B cell (primary cell): ENCODE measurements at regions not wholly inside any gene's neighbourhood (a gene's known extent, or its start where the extent isn't known, plus 50 kb on each side); places are given as distances from the start of the nearest gene placed in this dataset.

Experiments used
- ATAC-seq: fragments of 200-7000 bp; cut with Tn5 transposase; one replicate; pipeline ENCODE4 v1.10.0; 2021; ENCODE audit warnings: low read depth, mild to moderate bottlenecking, moderate number of reproducible peaks, moderate library complexity
- CTCF ChIA-PET: fragments of 350-600 bp; sonication (Branson Sonifier 250); formaldehyde crosslinking; loops from one replicate; lab custom pipeline; 2021; ENCODE audit warnings: antibody characterized with exemption, inconsistent platforms; lab: Charles Lee
- POLR2A ChIA-PET: fragments of 350-600 bp; sonication (Branson Sonifier 250); formaldehyde crosslinking; loops from one replicate; lab custom pipeline; 2021; ENCODE audit warnings: antibody characterized with exemption; lab: Charles Lee
- DNase-seq: peaks from one replicate; pipeline ENCODE4 v3.0.0; 2013
- H2AFZ ChIP-seq: 2 replicates; pipeline ENCODE4 v1.6.1; 2012; ENCODE audit warnings: mild to moderate bottlenecking, low read depth, low read length; ENCODE audit not compliant: insufficient read depth, poor library complexity, severe bottlenecking
- H3K27ac ChIP-seq, 2 donors: 1 replicate in 1 of 2; 2 replicates in 1 of 2; pipeline ENCODE4 v1.5.1; 2012 to 2013; ENCODE audit warnings: low read length in 2 of 2, mild to moderate bottlenecking in 2 of 2, moderate library complexity in 1 of 2
- H3K27me3 ChIP-seq, 4 experiments: fragments of 200-600 bp in 1 of 4; sonication (generic) in 1 of 4; replicated peaks in 1 of 4; 1 replicate in 2 of 4; 2 replicates in 2 of 4; pipeline versions ENCODE4 v1.6.1 to v1.7.0; 2013 to 2016; ENCODE audit warnings: low read length in 3 of 4, mild to moderate bottlenecking in 2 of 4, mixed read lengths in 1 of 4, moderate library complexity in 1 of 4; ENCODE audit not compliant: insufficient read depth in 4 of 4, control insufficient read depth in 3 of 4; ENCODE audit errors: control extremely low read depth in 1 of 4
- H3K36me3 ChIP-seq, 2 experiments: replicated peaks in 1 of 2; 1 replicate in 1 of 2; 2 replicates in 1 of 2; pipeline versions ENCODE4 v1.6.1 to v1.7.1; 2013; ENCODE audit warnings: low read length in 1 of 2; ENCODE audit not compliant: insufficient read depth in 2 of 2, control insufficient read depth in 1 of 2; ENCODE audit errors: control extremely low read depth in 1 of 2, extremely low read depth in 1 of 2
- H3K4me1 ChIP-seq, 2 donors: fragments of 200-600 bp in 1 of 2; sonication (generic) in 1 of 2; 1 replicate in 1 of 2; 2 replicates in 1 of 2; pipeline versions ENCODE4 v1.5.1 to v1.6.1; 2013 to 2017; ENCODE audit warnings: low read length in 2 of 2; ENCODE audit not compliant: control insufficient read depth in 2 of 2, insufficient read depth in 2 of 2
- H3K4me2 ChIP-seq: replicated peaks from 2 replicates; pipeline ENCODE3; 2012; ENCODE audit warnings: mild to moderate bottlenecking, low read depth, low read length; ENCODE audit not compliant: poor library complexity, severe bottlenecking
- H3K4me3 ChIP-seq, 5 experiments: fragments of 200-600 bp in 1 of 5; sonication (generic) in 1 of 5; 1 replicate in 3 of 5; 2 replicates in 2 of 5; pipeline versions ENCODE4 v1.5.1 to v1.7.0; 2011 to 2016; ENCODE audit warnings: low read length in 4 of 5, mild to moderate bottlenecking in 4 of 5, low read depth in 2 of 5, control low read depth in 1 of 5, moderate library complexity in 1 of 5; ENCODE audit not compliant: insufficient read depth in 1 of 5; ENCODE audit errors: control extremely low read depth in 1 of 5, extremely low read depth in 1 of 5
- H3K79me2 ChIP-seq: fragments of 200-600 bp; sonication (generic); one replicate; pipeline ENCODE4 v1.6.0; 2016; ENCODE audit warnings: low read length; ENCODE audit not compliant: control insufficient read depth, insufficient read depth
- H3K9ac ChIP-seq: fragments of 200-600 bp; sonication (generic); 2 replicates; pipeline ENCODE4 v1.6.1; 2017; ENCODE audit warnings: mild to moderate bottlenecking, low read length, moderate library complexity
- H3K9me3 ChIP-seq, 3 donors: one replicate each; pipeline versions ENCODE4 v1.6.1 to v1.7.1; 2013; ENCODE audit warnings: low read length in 2 of 3; ENCODE audit not compliant: control insufficient read depth in 2 of 3, insufficient read depth in 1 of 3; ENCODE audit errors: control extremely low read depth in 1 of 3
- H4K20me1 ChIP-seq: 2 replicates; pipeline ENCODE4 v1.6.0; 2012; ENCODE audit warnings: mild to moderate bottlenecking, low read length; ENCODE audit not compliant: insufficient read depth, control insufficient read depth, poor library complexity, severe bottlenecking
- H3K27ac Mint-ChIP-seq: one replicate; pipeline ENCODE4 v1.8.0; 2021; ENCODE audit warnings: mixed read lengths
- H3K27me3 Mint-ChIP-seq: one replicate; pipeline ENCODE4 v1.8.0; 2021; ENCODE audit warnings: mixed read lengths
- H3K4me1 Mint-ChIP-seq: one replicate; pipeline ENCODE4 v1.8.0; 2021; ENCODE audit warnings: mixed read lengths
- H3K4me3 Mint-ChIP-seq: one replicate; pipeline ENCODE4 v1.8.0; 2021; ENCODE audit warnings: mixed read lengths
- H3K9me3 Mint-ChIP-seq: one replicate; pipeline ENCODE4 v1.8.0; 2022; ENCODE audit warnings: mixed read lengths; ENCODE audit not compliant: insufficient read depth
- EZH2 ChIP-seq: IDR thresholded peaks from 2 replicates; pipeline ENCODE4 v1.6.1; 2012; ENCODE audit warnings: borderline replicate concordance, low read depth, mild to moderate bottlenecking, moderate library complexity, low read length; ENCODE audit not compliant: insufficient read depth, poor library complexity, severe bottlenecking
- WGBS: methylation state at CpG from one replicate; pipeline ENCODE4 v1.1.5; 2013; ENCODE audit warnings: missing lambda C conversion rate; ENCODE audit not compliant: insufficient coverage; 5-methylcytosine and 5-hydroxymethylcytosine counted together
- intact Hi-C: fragments of 100-400 bp; cut with micrococcal nuclease; formaldehyde crosslinking; loops from one replicate; pipeline ENCODE4 v1.10.0; 2022
- TF ChIP-seq, protein P1 (sequence below): fragments of 200-600 bp; IDR thresholded peaks from one replicate; pipeline ENCODE4 v1.8.0; 2022; ENCODE audit warnings: antibody characterized with exemption, mild to moderate bottlenecking

DNA sequence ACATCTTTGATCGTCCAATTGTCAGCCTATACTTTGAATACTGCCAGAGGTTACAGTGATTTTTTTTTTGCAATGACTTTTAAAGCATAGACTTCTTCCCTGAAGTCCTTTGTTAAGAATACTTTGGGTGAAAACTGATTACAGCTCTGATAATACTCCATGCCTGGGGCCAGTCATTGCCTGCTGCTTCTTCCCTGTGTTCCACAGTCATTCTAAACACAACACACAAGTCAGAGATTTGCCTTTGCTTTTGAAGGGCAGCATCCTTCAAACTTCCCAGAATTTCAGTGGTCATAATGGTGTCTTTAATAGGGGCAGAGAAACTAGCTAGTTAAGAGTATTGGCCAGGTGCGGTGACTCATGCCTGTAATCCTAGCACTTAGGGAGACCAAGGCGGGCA, 153.7 kb upstream of the PLAAT1 start:
- Histone ChIP-seq H3K27ac (no peak overlapping the region), H3K4me1 (no peaks in the 10 kb centered on the region), H3K79me2 (no peaks in the 10 kb centered on the region), H3K9me3 (peaks cover 0 to 5% (median 0%) of the 10 kb centered on the region in 3 donors), H3K4me2 (no peak overlapping the region), H3K9ac (no peak overlapping the region), H4K20me1 (no peaks in the 10 kb centered on the region), H3K36me3 (no peaks in the 10 kb centered on the region), H3K27me3 (no peaks in the 10 kb centered on the region), H3K4me3 (no peak overlapping the region), H2AFZ (no peak overlapping the region)
- WGBS = 80% methylated on average over 1 of the region's 3 CpGs
- no peaks in the 10 kb centered on the region for H3K4me1 Mint-ChIP-seq
- intact Hi-C loops = no loop called here
- no peak for ATAC-seq
- CTCF ChIA-PET = no interaction called here
- no peak overlapping the region for H3K4me3 Mint-ChIP-seq
- H3K27ac Mint-ChIP-seq = no peak overlapping the region
- H3K27me3 Mint-ChIP-seq = peaks cover 5% of the 10 kb centered on the region
- DNase-seq = no peak
- POLR2A ChIA-PET = no interaction called here
- no peak for TF ChIP-seq EZH2
- TF ChIP-seq, protein P1, sequence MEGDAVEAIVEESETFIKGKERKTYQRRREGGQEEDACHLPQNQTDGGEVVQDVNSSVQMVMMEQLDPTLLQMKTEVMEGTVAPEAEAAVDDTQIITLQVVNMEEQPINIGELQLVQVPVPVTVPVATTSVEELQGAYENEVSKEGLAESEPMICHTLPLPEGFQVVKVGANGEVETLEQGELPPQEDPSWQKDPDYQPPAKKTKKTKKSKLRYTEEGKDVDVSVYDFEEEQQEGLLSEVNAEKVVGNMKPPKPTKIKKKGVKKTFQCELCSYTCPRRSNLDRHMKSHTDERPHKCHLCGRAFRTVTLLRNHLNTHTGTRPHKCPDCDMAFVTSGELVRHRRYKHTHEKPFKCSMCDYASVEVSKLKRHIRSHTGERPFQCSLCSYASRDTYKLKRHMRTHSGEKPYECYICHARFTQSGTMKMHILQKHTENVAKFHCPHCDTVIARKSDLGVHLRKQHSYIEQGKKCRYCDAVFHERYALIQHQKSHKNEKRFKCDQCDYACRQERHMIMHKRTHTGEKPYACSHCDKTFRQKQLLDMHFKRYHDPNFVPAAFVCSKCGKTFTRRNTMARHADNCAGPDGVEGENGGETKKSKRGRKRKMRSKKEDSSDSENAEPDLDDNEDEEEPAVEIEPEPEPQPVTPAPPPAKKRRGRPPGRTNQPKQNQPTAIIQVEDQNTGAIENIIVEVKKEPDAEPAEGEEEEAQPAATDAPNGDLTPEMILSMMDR = no peak
- peaks cover 2% of the 10 kb centered on the region for H3K9me3 Mint-ChIP-seq

DNA sequence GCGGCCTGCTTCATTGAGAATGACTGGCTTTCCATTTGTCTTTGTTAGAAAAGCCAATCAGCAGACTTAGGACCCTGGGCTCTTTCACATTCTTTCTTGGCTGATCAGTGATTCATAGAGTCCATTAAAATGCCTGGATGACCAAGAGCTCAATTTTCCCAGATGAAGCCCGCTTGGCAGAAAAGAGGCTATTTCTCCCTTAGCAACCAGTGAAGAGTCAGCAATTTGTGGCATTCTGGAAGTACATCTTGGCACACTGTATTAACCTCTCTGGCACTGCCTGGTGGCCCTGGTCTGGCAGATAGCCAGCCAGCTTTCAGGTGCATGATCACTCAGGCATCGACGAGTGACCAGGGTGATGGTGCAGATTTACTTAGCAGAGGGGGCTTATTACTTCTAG, 145.7 kb upstream of the PLAAT1 start:
- ChIA-PET POLR2A (no interaction called here), CTCF (no interaction called here)
- Histone ChIP-seq H3K27me3 (no peaks in the 10 kb centered on the region), H2AFZ (no peak overlapping the region), H3K4me3 (no peak overlapping the region), H3K9me3 (peaks cover 0 to 3% (median 0%) of the 10 kb centered on the region in 3 donors), H3K4me2 (no peak overlapping the region), H3K36me3 (no peaks in the 10 kb centered on the region), H3K27ac (no peak overlapping the region), H3K79me2 (no peaks in the 10 kb centered on the region), H3K4me1 (no peaks in the 10 kb centered on the region), H3K9ac (no peak overlapping the region), H4K20me1 (no peaks in the 10 kb centered on the region)
- peaks cover 5% of the 10 kb centered on the region for H3K9me3 Mint-ChIP-seq
- WGBS = 90% methylated on average over 2 of the region's 4 CpGs
- ATAC-seq (no peak), DNase-seq (no peak)
- H3K27me3 Mint-ChIP-seq = no peaks in the 10 kb centered on the region
- no peak overlapping the region for H3K27ac Mint-ChIP-seq
- no peak overlapping the region for H3K4me3 Mint-ChIP-seq
- intact Hi-C loops = no loop called here
- H3K4me1 Mint-ChIP-seq = no peaks in the 10 kb centered on the region
- TF ChIP-seq, protein P1 = no peak
- no peak for TF ChIP-seq EZH2
